ENCODE measurements at regions not wholly inside any gene's neighbourhood (a gene's known extent, or its start where the extent isn't known, plus 50 kb on each side); places are given as distances from the start of the nearest gene placed in this dataset.

DNA sequence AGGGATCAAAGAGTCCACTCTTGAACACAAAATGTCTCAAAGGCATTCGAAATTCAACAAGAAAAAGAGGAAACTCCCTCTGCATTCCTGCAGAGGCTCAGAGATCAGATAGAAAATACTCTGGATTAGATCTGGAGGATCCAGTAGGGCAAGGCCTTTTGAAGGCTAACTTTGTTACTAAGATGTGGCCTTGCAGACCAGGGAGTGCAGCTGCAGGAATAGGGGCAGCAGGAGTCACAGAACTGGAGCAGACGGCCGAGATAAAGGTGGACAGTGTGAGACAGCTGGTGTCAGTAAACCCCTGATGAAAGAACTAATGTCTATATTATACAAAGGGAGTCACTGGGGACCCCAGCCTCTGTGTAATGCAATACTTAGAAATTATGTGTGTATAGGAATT is 84.5 kb upstream of the PLSCR4 start:
- H3K27me3 ChIP-seq (ENCODE audit: insufficient read depth, low read depth), result no peaks in the 10 kb centered on the region
- H3K36me3 ChIP-seq (ENCODE audit: insufficient read depth), result no peaks in the 10 kb centered on the region
- H2AFZ ChIP-seq (ENCODE audit: low read depth), result no peak overlapping the region
- TF ChIP-seq CTCF (conservative IDR thresholded peaks at IDR 0.05; ENCODE audit: low read depth, low read length), result no peak
- no peak overlapping the region for H3K4me3 ChIP-seq (IDR thresholded peaks at IDR 0.05; ENCODE audit: insufficient read depth, low read depth, low read length)
- H3K79me2 ChIP-seq (ENCODE audit: insufficient read depth, low read depth), result no peaks in the 10 kb centered on the region
- no peaks in the 10 kb centered on the region for H4K20me1 ChIP-seq (ENCODE audit: insufficient read depth)
- no peak overlapping the region for H3K4me2 ChIP-seq
- H3K9ac ChIP-seq, result no peak overlapping the region
- no peaks in the 10 kb centered on the region for H3K4me1 ChIP-seq (ENCODE audit: low read depth, poor library complexity, severe bottlenecking)
- no peak overlapping the region for H3K27ac ChIP-seq

DNA sequence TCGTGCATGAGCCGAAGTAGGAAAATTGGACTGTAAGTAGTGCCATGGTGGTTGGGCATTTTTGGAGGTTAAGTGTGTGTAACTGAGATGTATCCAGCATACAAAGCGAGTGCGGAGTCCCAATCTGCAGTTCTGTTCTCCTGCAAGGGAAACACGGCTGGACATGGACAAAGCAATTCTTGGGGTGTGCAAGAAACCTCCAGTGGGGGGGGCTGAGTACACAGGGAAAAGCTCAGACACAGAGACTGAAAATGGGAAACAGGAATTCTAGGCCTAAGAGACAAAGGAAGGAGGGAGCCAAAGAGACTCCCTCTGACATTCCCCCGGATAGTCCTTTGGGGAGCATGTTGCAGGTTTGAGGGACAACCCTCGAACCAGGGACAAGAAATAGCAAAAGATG is 83.2 kb upstream of the PLSCR4 start:
- H2AFZ ChIP-seq (ENCODE audit: low read depth), result no peak overlapping the region
- H3K27ac ChIP-seq, result no peak overlapping the region

DNA sequence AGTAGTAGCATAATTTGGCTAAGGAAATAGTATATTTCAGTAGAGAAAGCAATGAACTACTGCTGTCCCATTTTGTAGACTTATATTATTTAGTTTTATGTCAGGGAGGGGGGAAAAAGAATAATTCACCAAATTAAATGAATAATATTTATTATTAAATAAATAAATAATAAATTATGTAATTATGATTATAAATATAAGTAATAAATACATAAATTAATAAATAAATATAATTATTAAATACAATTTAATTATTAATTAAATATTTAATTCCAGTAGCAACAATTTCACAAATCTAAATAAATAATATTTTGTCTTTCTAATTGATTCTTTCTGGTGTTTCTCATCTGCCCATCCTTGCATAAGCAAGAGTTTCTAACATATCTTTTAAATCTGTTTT is 81.1 kb upstream of the PLSCR4 start:
- H4K20me1 ChIP-seq (ENCODE audit: insufficient read depth), result no peaks in the 10 kb centered on the region
- no peak overlapping the region for H3K27ac ChIP-seq
- H3K9ac ChIP-seq, result no peak overlapping the region
- no peak overlapping the region for H3K4me3 ChIP-seq (IDR thresholded peaks at IDR 0.05; ENCODE audit: insufficient read depth, low read depth, low read length)
- no peaks in the 10 kb centered on the region for H3K79me2 ChIP-seq (ENCODE audit: insufficient read depth, low read depth)
- H3K36me3 ChIP-seq (ENCODE audit: insufficient read depth), result no peaks in the 10 kb centered on the region
- TF ChIP-seq CTCF (conservative IDR thresholded peaks at IDR 0.05; ENCODE audit: low read depth, low read length), result no peak
- no peak overlapping the region for H2AFZ ChIP-seq (ENCODE audit: low read depth)
- no peaks in the 10 kb centered on the region for H3K27me3 ChIP-seq (ENCODE audit: insufficient read depth, low read depth)
- no peak overlapping the region for H3K4me2 ChIP-seq
- H3K4me1 ChIP-seq (ENCODE audit: low read depth, poor library complexity, severe bottlenecking), result no peaks in the 10 kb centered on the region

More for the DNA sequence above, 83.2 kb upstream of the PLSCR4 start:
- H4K20me1 ChIP-seq (ENCODE audit: insufficient read depth), result no peaks in the 10 kb centered on the region
- TF ChIP-seq CTCF (conservative IDR thresholded peaks at IDR 0.05; ENCODE audit: low read depth, low read length), result no peak
- H3K36me3 ChIP-seq (ENCODE audit: insufficient read depth), result no peaks in the 10 kb centered on the region
- no peaks in the 10 kb centered on the region for H3K27me3 ChIP-seq (ENCODE audit: insufficient read depth, low read depth)
- H3K9ac ChIP-seq, result no peak overlapping the region
- no peak overlapping the region for H3K4me3 ChIP-seq (IDR thresholded peaks at IDR 0.05; ENCODE audit: insufficient read depth, low read depth, low read length)
- no peaks in the 10 kb centered on the region for H3K4me1 ChIP-seq (ENCODE audit: low read depth, poor library complexity, severe bottlenecking)
- no peak overlapping the region for H3K4me2 ChIP-seq
- H3K79me2 ChIP-seq (ENCODE audit: insufficient read depth, low read depth), result no peaks in the 10 kb centered on the region

GRCh38 chr3:146326875-146327543 is 76.1 kb upstream of the PLSCR4 start:
- Histone ChIP-seq H3K4me3 (IDR thresholded peaks at IDR 0.05; ENCODE audit: insufficient read depth, low read depth, low read length) (no peak overlapping the region), H3K27ac (no peak overlapping the region), H4K20me1 (ENCODE audit: insufficient read depth) (no peaks in the 10 kb centered on the region), H3K4me1 (ENCODE audit: low read depth, poor library complexity, severe bottlenecking) (no peaks in the 10 kb centered on the region), H3K36me3 (ENCODE audit: insufficient read depth) (no peaks in the 10 kb centered on the region), H3K27me3 (ENCODE audit: insufficient read depth, low read depth) (no peaks in the 10 kb centered on the region), H3K9ac (no peak overlapping the region), H2AFZ (ENCODE audit: low read depth) (no peak overlapping the region), H3K79me2 (ENCODE audit: insufficient read depth, low read depth) (no peaks in the 10 kb centered on the region), H3K4me2 (no peak overlapping the region)
- TF ChIP-seq CTCF (conservative IDR thresholded peaks at IDR 0.05; ENCODE audit: low read depth, low read length), result no peak; the same call in 1 of the 2 replicates

Measured in KMS-11 (cell line).